ENCODE measurements at regions not wholly inside any gene's neighbourhood (a gene's known extent, or its start where the extent isn't known, plus 50 kb on each side); places are given as distances from the start of the nearest gene placed in this dataset.

- Mint-ChIP-seq H3K4me3 (no peak overlapping the region), H3K4me1 (peaks cover 10% of the 10 kb centered on the region), H3K27me3 (ENCODE audit: low read depth) (peaks cover 3% of the 10 kb centered on the region), H3K36me3 (ENCODE audit: low read depth) (no peaks in the 10 kb centered on the region), H3K27ac (no peak overlapping the region), H3K9me3 (no peaks in the 10 kb centered on the region)
- TF ChIP-seq, protein P1, sequence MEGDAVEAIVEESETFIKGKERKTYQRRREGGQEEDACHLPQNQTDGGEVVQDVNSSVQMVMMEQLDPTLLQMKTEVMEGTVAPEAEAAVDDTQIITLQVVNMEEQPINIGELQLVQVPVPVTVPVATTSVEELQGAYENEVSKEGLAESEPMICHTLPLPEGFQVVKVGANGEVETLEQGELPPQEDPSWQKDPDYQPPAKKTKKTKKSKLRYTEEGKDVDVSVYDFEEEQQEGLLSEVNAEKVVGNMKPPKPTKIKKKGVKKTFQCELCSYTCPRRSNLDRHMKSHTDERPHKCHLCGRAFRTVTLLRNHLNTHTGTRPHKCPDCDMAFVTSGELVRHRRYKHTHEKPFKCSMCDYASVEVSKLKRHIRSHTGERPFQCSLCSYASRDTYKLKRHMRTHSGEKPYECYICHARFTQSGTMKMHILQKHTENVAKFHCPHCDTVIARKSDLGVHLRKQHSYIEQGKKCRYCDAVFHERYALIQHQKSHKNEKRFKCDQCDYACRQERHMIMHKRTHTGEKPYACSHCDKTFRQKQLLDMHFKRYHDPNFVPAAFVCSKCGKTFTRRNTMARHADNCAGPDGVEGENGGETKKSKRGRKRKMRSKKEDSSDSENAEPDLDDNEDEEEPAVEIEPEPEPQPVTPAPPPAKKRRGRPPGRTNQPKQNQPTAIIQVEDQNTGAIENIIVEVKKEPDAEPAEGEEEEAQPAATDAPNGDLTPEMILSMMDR (IDR thresholded peaks at IDR 0.05; ENCODE audit: unreplicated experiment in 3 of 3) = no peak
These were observed 53.9 kb upstream of the ARID5B start for GRCh38 chr10:61847640-61848039.

GRCh38 chr10:61850376-61850775, 51.1 kb upstream of the ARID5B start:
- Mint-ChIP-seq H3K36me3 (ENCODE audit: low read depth) (no peaks in the 10 kb centered on the region), H3K9me3 (no peaks in the 10 kb centered on the region), H3K4me3 (no peak overlapping the region), H3K27me3 (ENCODE audit: low read depth) (peaks cover 3% of the 10 kb centered on the region), H3K4me1 (peaks cover 10% of the 10 kb centered on the region), H3K27ac (no peak overlapping the region)
- TF ChIP-seq, protein P1 (IDR thresholded peaks at IDR 0.05; ENCODE audit: unreplicated experiment in 3 of 3) = no peak

Data from nephron (organoid).